GM18526 (cell line): ENCODE measurements at regions not wholly inside any gene's neighbourhood (a gene's known extent, or its start where the extent isn't known, plus 50 kb on each side); places are given as distances from the start of the nearest gene placed in this dataset.

Experiments
- POLR2A ChIP-seq: IDR thresholded peaks from 3 replicates; pipeline ENCODE4 v1.6.1; 2011; ENCODE audit not compliant: insufficient read length; ENCODE audit errors: extremely low read depth

- no peak for TF ChIP-seq POLR2A
These were observed 137.6 kb upstream of the MARCKS start for GRCh38 chr6:113719545-113719944.

DNA sequence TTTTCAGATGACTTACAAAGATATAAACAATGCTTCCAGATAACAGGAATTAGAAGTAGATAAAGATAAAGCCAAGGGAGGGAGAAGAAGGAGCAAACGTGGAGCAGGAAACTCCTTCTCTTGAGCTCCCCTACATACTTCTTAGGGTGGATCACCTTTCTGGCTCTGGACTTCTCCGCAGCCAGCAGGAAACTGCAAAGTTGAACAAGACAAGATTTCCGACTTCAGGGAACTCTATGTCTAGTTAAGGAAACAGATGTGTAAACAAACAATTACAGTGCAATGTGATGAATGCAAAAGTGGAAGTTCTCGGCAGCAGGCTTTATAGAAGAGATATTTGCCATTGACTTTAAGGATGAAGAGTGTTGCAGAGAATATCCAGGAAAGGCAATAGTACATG lies 134.0 kb upstream of the MARCKS start:
- TF ChIP-seq POLR2A = no peak

- no peak for TF ChIP-seq POLR2A
These were observed 125.6 kb upstream of the MARCKS start for GRCh38 chr6:113731541-113731940.

- TF ChIP-seq POLR2A = no peak
These were observed 124.7 kb upstream of the MARCKS start for GRCh38 chr6:113732384-113732966.

DNA sequence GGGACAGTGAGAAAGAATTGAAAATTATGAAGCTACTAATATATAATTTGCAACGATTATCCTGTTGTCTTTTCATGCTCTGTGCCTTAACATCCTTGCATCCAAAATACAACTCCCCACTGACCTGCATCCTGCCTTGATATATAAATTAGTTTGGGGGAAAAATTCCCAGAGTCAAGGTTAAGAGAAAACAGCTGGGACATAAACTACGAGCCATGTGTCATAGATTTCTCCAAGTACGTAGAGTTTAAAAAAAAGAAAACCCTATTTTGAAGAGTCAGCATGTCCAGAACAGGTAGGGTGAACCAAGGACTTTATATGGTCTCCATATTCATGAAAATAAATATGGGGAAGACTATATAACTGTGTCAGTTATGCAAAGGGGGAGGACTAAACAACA lies 123.8 kb upstream of the MARCKS start:
- no peak for TF ChIP-seq POLR2A

GRCh38 chr6:113734982-113735381 lies 122.2 kb upstream of the MARCKS start:
- TF ChIP-seq POLR2A = no peak

DNA sequence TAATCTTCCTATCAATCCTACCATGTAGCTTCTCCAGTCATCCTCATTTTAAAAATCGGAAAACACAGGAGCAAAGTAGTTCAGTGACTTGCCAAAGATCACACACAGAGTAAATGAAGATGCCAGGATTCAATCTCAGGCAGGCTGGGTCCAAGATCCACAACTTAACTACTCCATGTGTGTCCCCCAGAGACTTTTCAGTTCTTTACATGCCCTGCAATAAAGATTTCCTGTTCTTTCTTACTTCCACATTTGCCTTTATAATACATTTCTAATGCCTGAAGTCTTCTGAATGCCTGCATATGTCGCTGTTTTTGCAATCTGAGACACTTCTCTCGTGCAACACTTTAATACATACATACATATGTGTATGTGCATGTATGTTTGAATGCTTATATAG lies 121.7 kb upstream of the MARCKS start:
- TF ChIP-seq POLR2A = no peak

- TF ChIP-seq POLR2A = no peak
These were observed 120.2 kb upstream of the MARCKS start for GRCh38 chr6:113736978-113737377.

DNA sequence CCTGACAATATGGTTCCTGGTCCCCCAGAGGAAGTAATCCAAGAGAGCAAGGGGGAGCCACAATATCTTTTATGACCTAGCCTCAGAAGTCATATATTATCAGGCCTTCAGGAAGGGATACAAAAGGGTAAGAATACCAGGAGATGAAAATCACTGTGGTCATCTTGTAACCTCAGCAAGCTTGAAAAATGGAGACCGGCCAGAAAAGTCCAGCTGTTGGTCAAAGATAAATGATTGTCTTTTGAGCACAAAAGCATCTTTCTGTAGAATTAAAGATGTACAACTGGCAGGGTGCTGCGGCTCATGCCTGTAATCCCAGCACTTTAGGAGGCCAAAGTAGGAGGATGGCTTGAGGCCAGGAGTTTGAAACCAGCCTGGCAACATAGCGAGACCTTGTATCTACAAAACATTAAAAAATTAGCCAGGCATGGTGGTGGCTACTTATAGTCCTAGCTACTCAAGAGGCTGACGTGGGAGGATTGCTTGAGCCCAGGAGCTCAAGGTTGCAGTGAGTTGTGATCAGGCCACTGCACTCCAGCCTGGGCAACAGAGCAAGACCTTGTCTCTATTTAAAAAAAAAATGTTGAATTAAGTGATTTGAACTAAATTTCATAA lies 118.0 kb upstream of the MARCKS start:
- no peak for TF ChIP-seq POLR2A

DNA sequence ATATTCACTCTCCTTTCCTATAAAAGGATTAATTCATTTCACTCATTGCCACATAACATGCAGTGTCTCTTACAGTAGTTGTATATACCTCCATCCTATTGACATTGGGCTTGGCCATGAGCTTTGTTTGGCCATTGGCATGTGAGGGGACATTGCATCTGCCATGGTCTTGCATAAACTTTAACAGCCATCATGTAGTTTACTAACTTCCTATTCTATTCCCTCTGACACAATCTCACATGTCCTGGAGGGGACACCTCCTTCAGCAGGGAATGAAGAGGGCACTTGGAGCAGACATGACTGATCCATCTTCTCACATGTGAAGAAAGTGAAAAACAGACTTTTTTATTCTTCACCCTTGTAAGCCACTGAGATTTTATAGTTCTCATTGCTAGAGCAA lies 115.5 kb upstream of the MARCKS start:
- TF ChIP-seq POLR2A = no peak

GRCh38 chr6:113742342-113742741 lies 114.8 kb upstream of the MARCKS start:
- TF ChIP-seq POLR2A = no peak

DNA sequence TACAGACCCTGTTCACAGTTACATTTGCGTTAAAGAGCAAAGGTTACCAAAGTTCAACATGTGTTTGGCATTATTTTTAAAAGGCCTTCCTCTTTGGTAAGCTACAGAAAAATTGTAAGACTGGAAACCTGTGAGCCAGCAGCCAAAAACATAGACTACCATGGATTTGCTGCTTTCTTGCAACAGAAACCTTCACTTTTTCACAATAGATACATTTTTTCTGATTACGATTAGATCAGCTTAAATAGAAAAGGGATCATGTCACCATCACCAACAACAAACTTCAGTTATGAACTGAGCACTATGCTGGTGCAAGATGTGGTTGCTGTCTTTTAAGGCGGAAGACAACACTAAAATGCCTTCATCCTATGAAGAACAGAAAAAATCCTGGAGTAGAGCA lies 112.3 kb upstream of the MARCKS start:
- TF ChIP-seq POLR2A = no peak

DNA sequence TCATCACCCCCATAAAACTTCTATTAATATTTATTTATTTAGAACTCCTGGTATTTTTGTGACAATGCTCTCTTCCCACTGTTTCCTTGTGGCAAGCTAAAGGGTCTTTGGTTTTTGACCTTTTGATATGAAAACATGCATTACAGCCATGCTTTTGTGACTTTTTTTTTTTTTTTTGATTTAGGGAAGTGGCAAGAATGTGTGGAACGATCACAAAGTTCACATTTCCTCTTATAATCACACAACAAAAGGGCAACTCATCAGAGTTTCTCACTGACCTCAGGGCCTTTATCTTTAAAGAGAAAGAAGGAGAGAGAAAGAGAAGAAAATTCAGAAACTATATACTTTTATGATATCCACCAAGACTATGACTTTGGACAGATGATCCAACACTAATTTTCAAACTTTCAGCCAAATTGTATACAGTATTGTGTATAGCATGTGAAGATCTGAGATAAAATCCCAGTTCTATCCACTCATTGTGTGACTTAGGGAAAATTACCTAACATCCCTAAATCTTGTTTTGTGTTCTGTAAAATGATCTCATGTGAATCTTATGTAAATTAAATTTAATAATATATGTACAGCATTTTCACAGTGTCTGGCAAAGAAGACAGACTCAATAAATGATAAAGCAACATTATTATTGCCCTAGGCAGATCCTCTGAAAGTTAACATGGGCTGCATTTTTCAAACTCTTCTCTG lies 106.8 kb upstream of the MARCKS start:
- no peak for TF ChIP-seq POLR2A

- no peak for TF ChIP-seq POLR2A
These were observed 102.9 kb upstream of the MARCKS start for GRCh38 chr6:113754291-113754690.

GRCh38 chr6:113755449-113756289 lies 101.5 kb upstream of the MARCKS start:
- TF ChIP-seq POLR2A = no peak

- TF ChIP-seq POLR2A = no peak
These were observed 100.9 kb upstream of the MARCKS start for GRCh38 chr6:113756290-113756665.
